Lower lobe of right lung (tissue), 2 donors: ENCODE measurements at regions not wholly inside any gene's neighbourhood (a gene's known extent, or its start where the extent isn't known, plus 50 kb on each side); places are given as distances from the start of the nearest gene placed in this dataset.

Source experiments
- ATAC-seq, 2 donors: fragments of 200-7000 bp; cut with Tn5 transposase; one replicate each; pipeline ENCODE4 v1.9.1; 2020 to 2022; ENCODE audit warnings: mild to moderate bottlenecking in 2 of 2, moderate library complexity in 2 of 2
- DNase-seq: peaks from one replicate; pipeline ENCODE4 v3.0.0-alpha.2; 2020
- H3K27ac ChIP-seq: fragments of 200-600 bp; one replicate; pipeline ENCODE4 v1.8.0; 2022
- H3K27me3 ChIP-seq: fragments of 200-600 bp; one replicate; pipeline ENCODE4 v1.8.0; 2022; ENCODE audit warnings: low read depth
- H3K36me3 ChIP-seq: fragments of 200-600 bp; one replicate; pipeline ENCODE4 v1.8.0; 2022; ENCODE audit warnings: mild to moderate bottlenecking
- H3K4me1 ChIP-seq: fragments of 200-600 bp; one replicate; pipeline ENCODE4 v1.8.0; 2022
- H3K4me3 ChIP-seq: fragments of 200-600 bp; one replicate; pipeline ENCODE4 v1.8.0; 2022; ENCODE audit warnings: mild to moderate bottlenecking
- H3K9me3 ChIP-seq: fragments of 200-600 bp; one replicate; pipeline ENCODE4 v1.8.0; 2022
- CTCF ChIP-seq: fragments of 200-600 bp; IDR thresholded peaks from one replicate; pipeline ENCODE4 v1.8.0; 2022; ENCODE audit warnings: antibody characterized with exemption, mild to moderate bottlenecking
- intact Hi-C: fragments of 100-400 bp; cut with DNase I; formaldehyde crosslinking; loops from one replicate; pipeline ENCODE4 v1.11.0; 2022
- donor health status: DM: no; HTN: yes; CAD: no; lungs with severe emphysema.

DNA sequence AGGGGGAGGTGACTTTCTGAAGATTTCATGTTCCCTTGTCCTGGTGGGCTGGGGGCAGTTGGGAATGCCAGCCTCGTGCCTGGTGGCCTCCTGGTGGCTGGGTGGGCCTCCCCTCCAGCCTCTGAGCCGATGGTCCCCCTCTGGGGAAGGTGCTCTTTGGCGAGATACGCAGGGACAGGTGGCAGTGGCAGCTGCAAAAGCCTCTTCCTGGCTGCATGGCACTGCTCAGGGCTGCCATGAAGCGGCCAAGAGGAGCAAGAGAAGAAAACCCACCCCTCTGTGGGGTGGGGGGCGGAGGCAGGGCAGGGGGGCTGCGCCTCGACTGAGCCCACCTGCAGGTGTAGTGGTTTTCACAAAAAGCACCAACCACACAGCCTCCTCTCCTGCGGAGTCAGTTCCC lies 61.8 kb upstream of the PHF21B start:
- no peaks in the 10 kb centered on the region for H3K36me3 ChIP-seq
- H3K4me3 ChIP-seq, result no peak overlapping the region
- DNase-seq, result no peak
- TF ChIP-seq CTCF, result no peak
- no peak overlapping the region for H3K27ac ChIP-seq
- no peak for ATAC-seq
- intact Hi-C loops, result no loop called here
- H3K4me1 ChIP-seq, result no peaks in the 10 kb centered on the region
- H3K9me3 ChIP-seq, result no peaks in the 10 kb centered on the region
- peaks cover 36% of the 10 kb centered on the region for H3K27me3 ChIP-seq

- H3K27me3 ChIP-seq, result peaks cover 44% of the 10 kb centered on the region
- intact Hi-C loops, result no loop called here
- no peak for DNase-seq
Measured at GRCh38 chr22:45072322-45072903, 62.6 kb upstream of the PHF21B start.

DNA sequence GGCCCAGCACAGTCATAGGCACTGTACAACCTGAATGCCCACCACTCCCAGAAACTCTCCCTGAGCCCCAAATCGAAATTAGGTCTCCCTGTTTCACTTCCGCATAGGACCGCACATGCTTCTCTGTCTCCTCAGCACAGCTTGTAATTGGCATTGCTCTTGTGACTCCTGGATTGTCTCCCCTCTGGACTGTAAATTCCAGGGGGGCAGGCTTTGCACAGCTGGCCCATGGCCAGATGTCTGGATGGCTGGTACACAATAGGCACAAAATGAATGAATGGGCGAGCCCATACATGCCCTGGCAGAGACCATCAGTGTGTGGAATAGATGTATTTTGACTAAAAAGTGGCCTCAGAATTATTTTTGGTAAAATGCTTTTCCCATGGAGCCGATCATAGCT lies 63.3 kb upstream of the PHF21B start:
- Histone ChIP-seq H3K4me3 (no peak overlapping the region), H3K4me1 (no peaks in the 10 kb centered on the region), H3K27ac (no peak overlapping the region), H3K9me3 (no peaks in the 10 kb centered on the region), H3K36me3 (no peaks in the 10 kb centered on the region), H3K27me3 (peaks cover 51% of the 10 kb centered on the region)
- TF ChIP-seq CTCF, result no peak
- DNase-seq, result no peak
- intact Hi-C loops, result no loop called here
- ATAC-seq, result no peak

More at GRCh38 chr22:45072322-45072903, 62.6 kb upstream of the PHF21B start:
- no peaks in the 10 kb centered on the region for H3K4me1 ChIP-seq
- ATAC-seq, result no peak
- H3K27ac ChIP-seq, result no peak overlapping the region
- H3K4me3 ChIP-seq, result no peak overlapping the region
- TF ChIP-seq CTCF, result no peak
- H3K9me3 ChIP-seq, result no peaks in the 10 kb centered on the region
- H3K36me3 ChIP-seq, result no peaks in the 10 kb centered on the region

- H3K9me3 ChIP-seq, result no peaks in the 10 kb centered on the region
- H3K36me3 ChIP-seq, result no peaks in the 10 kb centered on the region
- H3K4me3 ChIP-seq, result no peak overlapping the region
- H3K27me3 ChIP-seq, result peaks cover 51% of the 10 kb centered on the region
- ATAC-seq, result no peak
- no peaks in the 10 kb centered on the region for H3K4me1 ChIP-seq
- TF ChIP-seq CTCF, result no peak
- no peak overlapping the region for H3K27ac ChIP-seq
- intact Hi-C loops, result no loop called here
- no peak for DNase-seq
Measured at GRCh38 chr22:45077286-45077685, 67.5 kb upstream of the PHF21B start.

DNA sequence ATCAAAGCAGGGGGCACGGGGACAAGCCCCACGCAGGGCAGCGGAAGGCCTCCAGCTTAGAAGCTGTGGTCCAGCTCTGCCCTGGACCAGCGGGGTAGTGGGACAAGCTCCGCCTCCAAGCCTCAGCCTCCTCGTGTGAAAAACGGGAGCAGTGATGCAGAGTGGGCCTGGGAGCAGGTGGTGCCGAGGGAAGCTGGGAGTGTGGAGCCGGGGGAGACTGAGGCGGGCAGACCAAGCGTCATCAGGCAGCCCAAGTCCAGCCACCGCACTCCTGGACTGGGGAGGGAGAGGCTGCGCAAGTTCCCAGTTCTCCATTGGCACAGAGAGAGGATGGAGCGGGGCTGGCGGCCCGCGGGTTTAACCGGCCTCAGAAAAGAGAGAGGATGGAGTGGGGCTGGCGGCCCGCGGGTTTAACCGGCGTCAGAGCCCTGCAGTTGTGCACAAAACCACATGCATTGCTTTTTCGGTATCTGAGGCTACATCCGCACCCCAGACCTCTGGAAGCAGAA lies 68.1 kb upstream of the PHF21B start:
- Histone ChIP-seq H3K4me1 (no peaks in the 10 kb centered on the region), H3K4me3 (no peak overlapping the region), H3K36me3 (no peaks in the 10 kb centered on the region), H3K27ac (no peak overlapping the region), H3K9me3 (no peaks in the 10 kb centered on the region), H3K27me3 (peaks cover 50% of the 10 kb centered on the region)
- DNase-seq, result no peak
- no peak for ATAC-seq
- intact Hi-C loops, result no loop called here
- TF ChIP-seq CTCF, result no peak
